Colonic mucosa (tissue), 4 donors: ENCODE measurements at regions not wholly inside any gene's neighbourhood (a gene's known extent, or its start where the extent isn't known, plus 50 kb on each side); places are given as distances from the start of the nearest gene placed in this dataset.

ENCODE experiments used
- DNase-seq: peaks from one replicate; pipeline ENCODE4 v3.0.0-alpha.2; 2020
- H3K27ac ChIP-seq: fragments of 200-600 bp; one replicate; pipeline ENCODE4 v1.8.0; 2021
- H3K27me3 ChIP-seq: fragments of 200-600 bp; one replicate; pipeline ENCODE4 v1.8.0; 2021
- H3K36me3 ChIP-seq: fragments of 200-600 bp; one replicate; pipeline ENCODE4 v1.8.0; 2021
- H3K4me1 ChIP-seq: fragments of 200-600 bp; one replicate; pipeline ENCODE4 v1.8.0; 2021; ENCODE audit warnings: mild to moderate bottlenecking
- H3K4me3 ChIP-seq: fragments of 200-600 bp; one replicate; pipeline ENCODE4 v1.8.0; 2021
- H3K9ac ChIP-seq, 2 donors: one replicate each; pipeline ENCODE4 v1.7.0; 2013; ENCODE audit warnings: control low read depth in 2 of 2, low read depth in 2 of 2, low read length in 2 of 2
- H3K9me3 ChIP-seq: fragments of 200-600 bp; one replicate; pipeline ENCODE4 v1.8.0; 2021
- CTCF ChIP-seq: fragments of 200-600 bp; IDR thresholded peaks from one replicate; pipeline ENCODE4 v1.8.0; 2022; ENCODE audit warnings: antibody characterized with exemption, mild to moderate bottlenecking
- intact Hi-C: fragments of 100-400 bp; cut with DNase I; formaldehyde crosslinking; loops from one replicate; pipeline ENCODE4 v1.14.1; 2022
- donor health status: healthy.
- donor health status: DM: no; HTN: no; CAD: no.
- donor health status: DM: no; HTN: no; CAD: no.

- intact Hi-C loops, result no loop called here
- Histone ChIP-seq H3K9me3 (no peaks in the 10 kb centered on the region), H3K36me3 (no peaks in the 10 kb centered on the region), H3K9ac (no peak overlapping the region), H3K4me3 (no peak overlapping the region), H3K27me3 (no peaks in the 10 kb centered on the region), H3K4me1 (no peaks in the 10 kb centered on the region), H3K27ac (no peak overlapping the region)
- no peak for DNase-seq
- no peak for TF ChIP-seq CTCF
Measured at GRCh38 chr18:52275817-52276216, 64.2 kb upstream of the DCC start.

- no peak overlapping the region for H3K27ac ChIP-seq
- no peaks in the 10 kb centered on the region for H3K27me3 ChIP-seq
- no peak overlapping the region for H3K4me3 ChIP-seq
- no peak overlapping the region for H3K9ac ChIP-seq
- no peaks in the 10 kb centered on the region for H3K9me3 ChIP-seq
- no peak for DNase-seq
- H3K4me1 ChIP-seq, result no peaks in the 10 kb centered on the region
- intact Hi-C loops, result no loop called here
- TF ChIP-seq CTCF, result no peak
- H3K36me3 ChIP-seq, result no peaks in the 10 kb centered on the region
Measured at GRCh38 chr18:52277785-52278184, 62.2 kb upstream of the DCC start.

GRCh38 chr18:52278191-52278590 lies 61.8 kb upstream of the DCC start:
- Histone ChIP-seq H3K4me3 (no peak overlapping the region), H3K27me3 (no peaks in the 10 kb centered on the region), H3K9ac (no peak overlapping the region), H3K4me1 (no peaks in the 10 kb centered on the region), H3K9me3 (no peaks in the 10 kb centered on the region), H3K27ac (no peak overlapping the region), H3K36me3 (no peaks in the 10 kb centered on the region)
- no peak for DNase-seq
- intact Hi-C loops, result no loop called here
- no peak for TF ChIP-seq CTCF

GRCh38 chr18:52280702-52281101 lies 59.3 kb upstream of the DCC start:
- Histone ChIP-seq H3K9me3 (no peaks in the 10 kb centered on the region), H3K27me3 (no peaks in the 10 kb centered on the region), H3K4me3 (no peak overlapping the region), H3K36me3 (no peaks in the 10 kb centered on the region), H3K9ac (no peak overlapping the region), H3K4me1 (no peaks in the 10 kb centered on the region), H3K27ac (no peak overlapping the region)
- no peak for DNase-seq
- TF ChIP-seq CTCF, result no peak
- intact Hi-C loops, result no loop called here

- Histone ChIP-seq H3K9ac (no peak overlapping the region), H3K27ac (no peak overlapping the region), H3K4me3 (no peak overlapping the region), H3K27me3 (no peaks in the 10 kb centered on the region), H3K4me1 (no peaks in the 10 kb centered on the region), H3K36me3 (no peaks in the 10 kb centered on the region), H3K9me3 (no peaks in the 10 kb centered on the region)
- DNase-seq, result no peak
- no peak for TF ChIP-seq CTCF
- intact Hi-C loops, result no loop called here
Measured at GRCh38 chr18:52283927-52284326, 56.1 kb upstream of the DCC start.

GRCh38 chr18:52286675-52287074 lies 53.3 kb upstream of the DCC start:
- no peaks in the 10 kb centered on the region for H3K36me3 ChIP-seq
- H3K4me3 ChIP-seq, result no peak overlapping the region
- H3K9me3 ChIP-seq, result no peaks in the 10 kb centered on the region
- no peaks in the 10 kb centered on the region for H3K4me1 ChIP-seq
- intact Hi-C loops, result loop anchor here (2.0 to 5.0 kb wide), 2 partner anchors 620 to 1174 kb away; no protein-coding TSS in a partner anchor
- no peaks in the 10 kb centered on the region for H3K27me3 ChIP-seq
- TF ChIP-seq CTCF, result no peak
- DNase-seq, result no peak
- H3K27ac ChIP-seq, result no peak overlapping the region
- no peak overlapping the region for H3K9ac ChIP-seq
